Suprapubic skin (tissue), 4 donors: ENCODE measurements at regions not wholly inside any gene's neighbourhood (a gene's known extent, or its start where the extent isn't known, plus 50 kb on each side); places are given as distances from the start of the nearest gene placed in this dataset.

Experiments used
- DNase-seq, 2 donors: peaks; one replicate each; pipeline ENCODE4 v3.0.0-alpha.2; 2019; ENCODE audit warnings: low spot score in 2 of 2
- H3K27ac ChIP-seq: fragments of 200-600 bp; sonication (generic); one replicate; pipeline ENCODE4 v1.5.1; 2019
- H3K27me3 ChIP-seq: fragments of 200-600 bp; sonication (generic); one replicate; pipeline ENCODE4 v1.5.1; 2019
- H3K36me3 ChIP-seq: fragments of 200-600 bp; sonication (generic); one replicate; pipeline ENCODE4 v1.5.1; 2019
- H3K4me1 ChIP-seq: fragments of 200-600 bp; sonication (generic); one replicate; pipeline ENCODE4 v1.5.1; 2019
- H3K4me3 ChIP-seq: fragments of 200-600 bp; sonication (generic); one replicate; pipeline ENCODE4 v1.5.1; 2019; ENCODE audit warnings: mild to moderate bottlenecking
- H3K9me3 ChIP-seq: fragments of 200-600 bp; sonication (generic); one replicate; pipeline ENCODE4 v1.5.1; 2019
- EP300 ChIP-seq: sonication (generic); formaldehyde crosslinking; IDR thresholded peaks from one replicate; pipeline ENCODE4 v1.6.1; 2017; ENCODE audit warnings: antibody characterized with exemption
- POLR2A ChIP-seq, 2 donors: fragments of 450-650 bp; IDR thresholded peaks; one replicate each; pipeline ENCODE4 v1.6.1; 2017; ENCODE audit warnings: antibody characterized with exemption in 2 of 2, mild to moderate bottlenecking in 2 of 2, moderate library complexity in 2 of 2
- POLR2AphosphoS5 ChIP-seq, 3 donors: sonication (generic); formaldehyde crosslinking; IDR thresholded peaks; one replicate each; pipeline ENCODE4 v1.6.1; 2017; ENCODE audit warnings: antibody characterized with exemption in 3 of 3
- WGBS: methylation state at CpG from one replicate; pipeline ENCODE4 v1.1.5; 2018; 5-methylcytosine and 5-hydroxymethylcytosine counted together
- TF ChIP-seq, protein P1 (sequence below), 2 donors: fragments of 200-600 bp in 1 of 2; fragments of 450-650 bp in 1 of 2; sonication (generic) in 1 of 2; IDR thresholded peaks; one replicate each; pipeline ENCODE4 v1.5.1; 2016 to 2019; ENCODE audit warnings: antibody characterized with exemption in 2 of 2, mild to moderate bottlenecking in 1 of 2, moderate library complexity in 1 of 2

DNA sequence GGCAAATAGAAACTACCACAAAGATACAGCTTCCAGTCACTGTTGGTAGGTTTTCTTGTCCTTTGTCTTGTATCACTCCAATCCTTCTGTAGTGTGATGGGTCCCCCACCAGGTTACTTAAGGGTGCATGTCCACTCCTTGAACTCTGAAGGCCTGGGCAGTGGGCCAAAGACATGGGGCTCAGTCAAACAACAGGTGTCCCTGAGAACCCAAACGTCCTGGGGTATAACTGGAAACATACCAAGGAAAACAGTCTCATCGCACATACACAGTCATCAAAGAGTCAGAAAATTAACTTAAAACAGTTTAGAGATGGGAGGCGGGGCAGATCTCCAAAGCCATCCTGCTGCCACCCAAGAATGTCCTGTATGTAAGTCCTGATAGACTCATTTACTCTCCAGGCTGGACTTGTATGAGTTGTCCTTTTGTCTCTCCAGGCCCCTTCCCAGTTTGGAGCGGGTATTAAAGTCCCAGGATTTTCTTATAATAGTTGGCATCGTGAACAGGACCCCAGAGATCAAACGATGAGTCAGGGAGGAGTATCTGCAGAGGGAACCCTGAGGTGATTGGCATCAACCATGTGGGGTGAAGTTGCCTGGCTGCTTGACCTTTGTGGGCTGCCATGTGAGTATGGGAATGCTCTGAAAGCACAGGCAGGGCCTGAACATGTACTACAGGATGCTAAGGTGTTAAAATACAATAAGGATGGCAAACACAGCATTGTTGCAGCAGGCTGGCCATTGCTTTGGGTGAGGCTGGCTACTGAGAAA, 613.2 kb upstream of the KLF12 start:
- no peaks in the 10 kb centered on the region for H3K9me3 ChIP-seq
- 67% methylated on average over 6 of the region's 6 CpGs for WGBS
- H3K4me1 ChIP-seq: no peaks in the 10 kb centered on the region
- no peak overlapping the region for H3K27ac ChIP-seq
- H3K36me3 ChIP-seq: no peaks in the 10 kb centered on the region
- no peak for DNase-seq
- H3K27me3 ChIP-seq: no peaks in the 10 kb centered on the region
- H3K4me3 ChIP-seq: no peak overlapping the region
- no peak for TF ChIP-seq EP300
- no peak for TF ChIP-seq POLR2AphosphoS5 (IDR thresholded peaks at IDR 0.05)
- TF ChIP-seq, protein P1, sequence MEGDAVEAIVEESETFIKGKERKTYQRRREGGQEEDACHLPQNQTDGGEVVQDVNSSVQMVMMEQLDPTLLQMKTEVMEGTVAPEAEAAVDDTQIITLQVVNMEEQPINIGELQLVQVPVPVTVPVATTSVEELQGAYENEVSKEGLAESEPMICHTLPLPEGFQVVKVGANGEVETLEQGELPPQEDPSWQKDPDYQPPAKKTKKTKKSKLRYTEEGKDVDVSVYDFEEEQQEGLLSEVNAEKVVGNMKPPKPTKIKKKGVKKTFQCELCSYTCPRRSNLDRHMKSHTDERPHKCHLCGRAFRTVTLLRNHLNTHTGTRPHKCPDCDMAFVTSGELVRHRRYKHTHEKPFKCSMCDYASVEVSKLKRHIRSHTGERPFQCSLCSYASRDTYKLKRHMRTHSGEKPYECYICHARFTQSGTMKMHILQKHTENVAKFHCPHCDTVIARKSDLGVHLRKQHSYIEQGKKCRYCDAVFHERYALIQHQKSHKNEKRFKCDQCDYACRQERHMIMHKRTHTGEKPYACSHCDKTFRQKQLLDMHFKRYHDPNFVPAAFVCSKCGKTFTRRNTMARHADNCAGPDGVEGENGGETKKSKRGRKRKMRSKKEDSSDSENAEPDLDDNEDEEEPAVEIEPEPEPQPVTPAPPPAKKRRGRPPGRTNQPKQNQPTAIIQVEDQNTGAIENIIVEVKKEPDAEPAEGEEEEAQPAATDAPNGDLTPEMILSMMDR (IDR thresholded peaks at IDR 0.05): no peak
- no peak for TF ChIP-seq POLR2A (IDR thresholded peaks at IDR 0.05)

DNA sequence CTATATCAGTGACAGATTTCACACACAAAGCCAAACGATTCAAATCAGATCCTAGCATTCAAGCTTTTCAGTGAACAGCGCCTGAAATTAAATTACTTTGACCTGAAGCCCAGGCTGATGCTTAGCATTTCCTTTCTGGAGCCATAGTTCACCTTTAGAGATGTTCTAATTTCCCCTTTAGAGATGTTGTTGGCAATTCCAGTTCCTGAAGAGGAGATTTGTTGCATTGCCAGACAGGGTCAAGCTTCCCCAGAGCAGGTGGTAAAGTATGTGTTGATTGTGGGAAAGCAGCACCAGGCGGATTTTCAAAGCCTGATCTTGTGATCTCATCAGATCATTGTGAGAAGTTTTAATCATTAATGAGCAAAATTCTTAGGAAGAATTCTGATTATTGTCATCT, 609.8 kb upstream of the KLF12 start:
- Histone ChIP-seq H3K4me1 (no peaks in the 10 kb centered on the region), H3K4me3 (no peak overlapping the region), H3K36me3 (no peaks in the 10 kb centered on the region), H3K27me3 (no peaks in the 10 kb centered on the region), H3K27ac (no peak overlapping the region), H3K9me3 (no peaks in the 10 kb centered on the region)
- TF ChIP-seq, protein P1 (IDR thresholded peaks at IDR 0.05): no peak
- TF ChIP-seq POLR2A (IDR thresholded peaks at IDR 0.05) (no peak), POLR2AphosphoS5 (IDR thresholded peaks at IDR 0.05) (no peak), EP300 (no peak)
- WGBS: 86% methylated on average over 3 of the region's 3 CpGs
- no peak for DNase-seq

DNA sequence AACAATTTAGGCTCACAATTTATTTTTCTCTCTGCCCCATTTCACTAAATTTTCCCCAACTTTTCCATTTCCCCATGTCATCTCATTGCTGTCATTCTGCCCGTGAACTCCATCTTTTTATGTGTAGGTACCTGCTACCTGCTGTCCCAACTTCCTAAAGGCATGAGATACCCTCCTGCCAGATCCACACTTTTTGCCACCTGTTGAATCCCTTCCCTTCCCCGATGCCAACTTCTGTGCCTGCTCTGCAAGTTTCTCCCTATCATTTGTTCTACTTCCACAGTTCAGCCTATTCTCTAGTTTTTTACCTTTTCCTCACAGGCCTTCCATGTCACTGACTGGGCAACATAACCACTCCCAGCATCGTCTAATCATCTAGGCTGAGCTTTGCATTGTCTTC, 607.5 kb upstream of the KLF12 start:
- no peaks in the 10 kb centered on the region for H3K27me3 ChIP-seq
- DNase-seq: no peak
- H3K27ac ChIP-seq: no peak overlapping the region
- H3K36me3 ChIP-seq: no peaks in the 10 kb centered on the region
- no peaks in the 10 kb centered on the region for H3K9me3 ChIP-seq
- H3K4me1 ChIP-seq: no peaks in the 10 kb centered on the region
- WGBS: 93% methylated on average over 3 of the region's 3 CpGs
- TF ChIP-seq POLR2A (IDR thresholded peaks at IDR 0.05): no peak
- TF ChIP-seq, protein P1 (IDR thresholded peaks at IDR 0.05): no peak
- TF ChIP-seq POLR2AphosphoS5 (IDR thresholded peaks at IDR 0.05): no peak
- TF ChIP-seq EP300: no peak
- H3K4me3 ChIP-seq: no peak overlapping the region

DNA sequence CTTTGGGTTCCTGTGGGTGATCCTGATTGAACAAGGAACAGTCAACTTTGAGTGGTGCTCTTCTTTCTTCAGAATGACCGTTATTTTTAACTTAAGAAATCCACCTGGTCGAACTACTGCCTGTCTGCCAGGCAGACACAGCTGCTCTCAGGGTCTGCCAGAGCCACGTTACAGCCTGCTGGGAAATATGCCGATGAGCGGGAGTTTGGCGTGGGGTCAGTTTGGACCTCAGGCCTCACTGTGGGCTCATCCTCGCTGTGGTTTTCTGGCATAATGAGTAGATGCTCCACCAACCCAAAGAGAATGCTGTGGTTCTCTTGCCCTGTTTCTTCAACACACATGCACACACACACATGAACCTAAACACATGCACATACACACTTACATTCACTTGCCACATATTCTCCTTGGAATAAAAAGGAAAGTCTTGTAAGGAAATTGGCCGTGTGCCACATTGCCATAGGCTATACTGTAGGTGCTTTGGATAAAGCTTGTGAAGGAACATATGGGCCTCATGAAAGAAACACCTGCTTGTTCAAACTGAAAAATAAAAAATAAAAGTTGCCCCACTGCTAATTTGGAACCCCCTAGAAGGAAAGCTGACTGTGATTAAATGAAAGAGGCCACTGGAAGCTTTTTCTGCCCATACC, 598.7 kb upstream of the KLF12 start:
- no peak for DNase-seq
- Histone ChIP-seq H3K9me3 (no peaks in the 10 kb centered on the region), H3K4me1 (no peaks in the 10 kb centered on the region), H3K36me3 (no peaks in the 10 kb centered on the region), H3K27ac (no peak overlapping the region), H3K27me3 (no peaks in the 10 kb centered on the region), H3K4me3 (no peak overlapping the region)
- WGBS: 53% methylated on average over 8 of the region's 8 CpGs
- TF ChIP-seq EP300: no peak
- no peak for TF ChIP-seq POLR2AphosphoS5 (IDR thresholded peaks at IDR 0.05)
- TF ChIP-seq POLR2A (IDR thresholded peaks at IDR 0.05): no peak
- TF ChIP-seq, protein P1 (IDR thresholded peaks at IDR 0.05): no peak

DNA sequence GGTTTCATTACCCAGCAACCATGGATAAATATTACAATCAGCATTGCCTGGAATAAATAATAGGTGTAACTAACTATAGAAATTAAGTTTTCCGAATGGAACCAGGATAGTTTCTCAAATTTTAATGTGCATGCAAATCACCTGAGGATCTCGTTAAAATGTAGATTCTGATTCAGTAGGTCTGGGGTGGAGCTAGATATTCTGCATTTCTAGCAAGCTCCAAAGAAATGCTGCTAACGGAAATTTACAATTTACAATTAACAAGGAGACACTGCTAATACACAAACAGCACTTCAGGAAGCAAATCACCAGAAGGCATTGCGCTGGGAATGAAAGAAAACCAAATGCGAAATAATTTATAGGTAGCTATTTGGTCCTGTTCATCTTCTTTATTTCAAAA, 597.5 kb upstream of the KLF12 start:
- Histone ChIP-seq H3K27me3 (no peaks in the 10 kb centered on the region), H3K27ac (no peak overlapping the region), H3K4me1 (no peaks in the 10 kb centered on the region), H3K4me3 (no peak overlapping the region), H3K9me3 (no peaks in the 10 kb centered on the region), H3K36me3 (no peaks in the 10 kb centered on the region)
- DNase-seq: no peak
- 91% methylated on average over 5 of the region's 5 CpGs for WGBS
- TF ChIP-seq POLR2AphosphoS5 (IDR thresholded peaks at IDR 0.05) (no peak), EP300 (no peak), POLR2A (IDR thresholded peaks at IDR 0.05) (no peak)
